ENCODE measurements at regions not wholly inside any gene's neighbourhood (a gene's known extent, or its start where the extent isn't known, plus 50 kb on each side); places are given as distances from the start of the nearest gene placed in this dataset.

DNA sequence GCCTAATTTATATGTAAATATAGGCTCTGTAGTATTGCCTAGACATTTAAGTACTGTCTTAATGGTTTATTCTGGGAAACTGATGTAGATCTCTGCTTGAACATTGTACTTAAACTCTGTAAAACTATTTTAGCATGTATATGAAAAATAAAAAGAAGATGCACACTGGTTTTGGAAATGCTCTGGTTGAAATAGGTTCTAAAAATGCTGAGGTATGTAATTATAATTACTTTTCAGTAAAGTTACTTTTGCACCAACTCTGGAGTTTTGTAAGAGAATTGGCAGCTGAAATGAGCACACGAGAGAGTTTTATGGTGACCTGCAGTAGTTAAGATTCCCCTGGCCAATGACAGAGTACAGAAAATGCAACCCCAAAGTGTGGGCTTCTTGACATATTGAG lies 353.9 kb downstream of the ATP23 start:
- Mint-ChIP-seq H3K4me3 (no peak overlapping the region), H3K36me3 (ENCODE audit: low read depth) (no peaks in the 10 kb centered on the region), H3K27ac (no peak overlapping the region), H3K9me3 (no peaks in the 10 kb centered on the region), H3K27me3 (peaks cover 23% of the 10 kb centered on the region), H3K4me1 (ENCODE audit: low read depth) (no peaks in the 10 kb centered on the region)
- no peak overlapping the region for H3K27ac ChIP-seq (ENCODE audit: low read depth in 1 of 2, low read length in 2 of 2)
- no peaks in the 10 kb centered on the region for H3K9me3 ChIP-seq (ENCODE audit: control insufficient read depth in 1 of 2, insufficient read depth in 1 of 2, low read length in 2 of 2)
- TF ChIP-seq, protein P1, sequence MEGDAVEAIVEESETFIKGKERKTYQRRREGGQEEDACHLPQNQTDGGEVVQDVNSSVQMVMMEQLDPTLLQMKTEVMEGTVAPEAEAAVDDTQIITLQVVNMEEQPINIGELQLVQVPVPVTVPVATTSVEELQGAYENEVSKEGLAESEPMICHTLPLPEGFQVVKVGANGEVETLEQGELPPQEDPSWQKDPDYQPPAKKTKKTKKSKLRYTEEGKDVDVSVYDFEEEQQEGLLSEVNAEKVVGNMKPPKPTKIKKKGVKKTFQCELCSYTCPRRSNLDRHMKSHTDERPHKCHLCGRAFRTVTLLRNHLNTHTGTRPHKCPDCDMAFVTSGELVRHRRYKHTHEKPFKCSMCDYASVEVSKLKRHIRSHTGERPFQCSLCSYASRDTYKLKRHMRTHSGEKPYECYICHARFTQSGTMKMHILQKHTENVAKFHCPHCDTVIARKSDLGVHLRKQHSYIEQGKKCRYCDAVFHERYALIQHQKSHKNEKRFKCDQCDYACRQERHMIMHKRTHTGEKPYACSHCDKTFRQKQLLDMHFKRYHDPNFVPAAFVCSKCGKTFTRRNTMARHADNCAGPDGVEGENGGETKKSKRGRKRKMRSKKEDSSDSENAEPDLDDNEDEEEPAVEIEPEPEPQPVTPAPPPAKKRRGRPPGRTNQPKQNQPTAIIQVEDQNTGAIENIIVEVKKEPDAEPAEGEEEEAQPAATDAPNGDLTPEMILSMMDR (IDR thresholded peaks at IDR 0.05) = no peak
- ATAC-seq (ENCODE audit: poor library complexity) = no peak
- no peaks in the 10 kb centered on the region for H3K36me3 ChIP-seq (ENCODE audit: insufficient read depth, low read length)
- POLR2A ChIA-PET = no interaction called here
- H3K4me3 ChIP-seq (ENCODE audit: low read length) = no peak overlapping the region
- intact Hi-C loops (cut with DNase I, micrococcal nuclease) = no loop called here
- CTCF ChIA-PET = no interaction called here
- H3K4me1 ChIP-seq (ENCODE audit: insufficient read depth, low read length) = no peaks in the 10 kb centered on the region
- DNase-seq = no peak
- no peaks in the 10 kb centered on the region for H3K27me3 ChIP-seq (ENCODE audit: control insufficient read depth in 1 of 2, insufficient read depth in 2 of 2, low read length in 2 of 2)

DNA sequence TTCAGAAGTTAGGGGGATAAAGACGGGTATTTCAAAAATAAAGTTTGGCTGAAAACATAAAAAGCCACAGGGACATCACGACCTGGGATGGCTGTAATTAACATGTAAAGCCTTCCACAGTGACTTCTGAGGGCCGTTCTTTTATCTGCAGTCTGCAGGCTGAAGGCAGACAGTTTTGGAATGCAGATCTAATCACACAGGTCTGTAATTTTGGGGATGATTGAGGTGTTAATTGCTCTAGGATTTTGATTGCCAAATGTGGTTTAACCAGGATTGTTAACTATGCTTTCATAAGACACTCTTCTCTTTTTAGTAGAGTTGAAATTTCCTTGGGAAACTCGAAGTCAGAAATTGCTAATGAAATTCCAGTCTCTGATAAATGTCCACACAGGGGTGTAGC lies 355.5 kb downstream of the ATP23 start:
- Histone ChIP-seq H3K4me3 (ENCODE audit: low read length) (no peak overlapping the region), H3K27ac (ENCODE audit: low read depth in 1 of 2, low read length in 2 of 2) (no peak overlapping the region), H3K36me3 (ENCODE audit: insufficient read depth, low read length) (no peaks in the 10 kb centered on the region), H3K4me1 (ENCODE audit: insufficient read depth, low read length) (no peaks in the 10 kb centered on the region), H3K9me3 (ENCODE audit: control insufficient read depth in 1 of 2, insufficient read depth in 1 of 2, low read length in 2 of 2) (no peaks in the 10 kb centered on the region), H3K27me3 (ENCODE audit: control insufficient read depth in 1 of 2, insufficient read depth in 2 of 2, low read length in 2 of 2) (no peaks in the 10 kb centered on the region)
- TF ChIP-seq, protein P1 (IDR thresholded peaks at IDR 0.05) = no peak
- DNase-seq = no peak
- Mint-ChIP-seq H3K27ac (no peak overlapping the region), H3K4me3 (no peak overlapping the region), H3K4me1 (ENCODE audit: low read depth) (no peaks in the 10 kb centered on the region), H3K36me3 (ENCODE audit: low read depth) (no peaks in the 10 kb centered on the region), H3K27me3 (peaks cover 23% of the 10 kb centered on the region), H3K9me3 (no peaks in the 10 kb centered on the region)
- intact Hi-C loops (cut with DNase I, micrococcal nuclease) = no loop called here
- ChIA-PET POLR2A (no interaction called here), CTCF (no interaction called here)
- ATAC-seq (ENCODE audit: poor library complexity) = no peak

DNA sequence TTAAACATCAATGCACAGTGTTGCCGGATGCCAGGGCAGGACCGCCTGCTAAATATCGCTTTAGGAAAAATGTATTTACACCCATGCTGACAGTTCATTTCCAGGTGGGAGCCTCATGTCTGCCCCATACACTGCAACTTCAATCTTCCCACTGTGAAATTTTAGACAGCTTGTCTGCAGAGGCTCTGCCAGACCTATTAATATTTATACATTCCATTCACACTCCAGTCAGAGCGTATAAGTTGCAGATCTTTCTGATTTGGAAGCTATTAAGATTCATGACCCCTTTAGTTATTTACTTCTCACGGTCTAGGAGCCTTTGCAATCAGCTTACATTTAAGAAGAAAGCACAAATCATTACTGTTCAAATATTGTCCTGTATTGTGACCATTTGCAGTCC lies 357.4 kb downstream of the ATP23 start:
- no peak overlapping the region for H3K27ac Mint-ChIP-seq
- no peaks in the 10 kb centered on the region for H3K4me1 ChIP-seq (ENCODE audit: insufficient read depth, low read length)
- H3K36me3 Mint-ChIP-seq (ENCODE audit: low read depth) = no peaks in the 10 kb centered on the region
- H3K9me3 ChIP-seq (ENCODE audit: control insufficient read depth in 1 of 2, insufficient read depth in 1 of 2, low read length in 2 of 2) = no peaks in the 10 kb centered on the region
- POLR2A ChIA-PET = no interaction called here
- H3K4me3 Mint-ChIP-seq = no peak overlapping the region
- ATAC-seq (ENCODE audit: poor library complexity) = no peak
- H3K27ac ChIP-seq (ENCODE audit: low read depth in 1 of 2, low read length in 2 of 2) = no peak overlapping the region
- TF ChIP-seq, protein P1 (IDR thresholded peaks at IDR 0.05) = no peak
- CTCF ChIA-PET = no interaction called here
- H3K36me3 ChIP-seq (ENCODE audit: insufficient read depth, low read length) = no peaks in the 10 kb centered on the region
- no peak for DNase-seq
- no peak overlapping the region for H3K4me3 ChIP-seq (ENCODE audit: low read length)
- peaks cover 23% of the 10 kb centered on the region for H3K27me3 Mint-ChIP-seq
- no peaks in the 10 kb centered on the region for H3K4me1 Mint-ChIP-seq (ENCODE audit: low read depth)
- no peaks in the 10 kb centered on the region for H3K9me3 Mint-ChIP-seq
- no peaks in the 10 kb centered on the region for H3K27me3 ChIP-seq (ENCODE audit: control insufficient read depth in 1 of 2, insufficient read depth in 2 of 2, low read length in 2 of 2)
- intact Hi-C loops (cut with DNase I, micrococcal nuclease) = no loop called here
